ENCODE measurements at regions not wholly inside any gene's neighbourhood (a gene's known extent, or its start where the extent isn't known, plus 50 kb on each side); places are given as distances from the start of the nearest gene placed in this dataset.

DNA sequence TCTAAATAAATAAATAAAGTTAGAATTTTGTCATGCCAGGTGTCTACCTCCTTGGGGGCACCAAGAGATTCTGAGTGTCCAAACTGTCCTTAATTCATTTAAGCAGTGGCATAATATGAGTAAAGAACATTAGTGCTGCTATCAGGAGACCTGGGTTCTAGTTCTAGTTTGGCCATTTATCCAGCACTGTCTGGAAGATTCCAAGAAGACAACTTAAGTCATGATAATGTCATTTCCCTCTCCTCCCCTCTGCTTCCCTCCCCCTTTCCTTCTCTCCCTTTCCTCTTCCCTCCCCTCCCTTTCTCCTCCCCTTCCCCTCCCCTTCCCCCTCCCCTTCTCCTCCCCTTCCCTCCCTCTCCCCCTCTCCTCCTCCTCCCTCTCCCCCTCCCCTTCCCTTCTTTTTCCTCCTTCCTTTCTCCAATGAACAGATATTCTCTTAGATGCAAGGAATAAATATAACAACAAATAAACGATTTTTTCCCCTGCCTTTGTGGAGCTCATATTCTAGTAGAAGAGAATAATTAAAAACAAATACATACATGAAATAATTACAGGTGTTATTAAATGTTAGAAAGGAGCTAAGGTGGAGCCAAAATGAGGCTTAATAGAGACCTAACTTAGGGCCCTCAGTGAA, 90.8 kb downstream of the NMUR2 start:
- TF ChIP-seq CBX8 (IDR thresholded peaks at IDR 0.05) (no peak), HOXA7 (CRISPR knock-in tag; IDR thresholded peaks at IDR 0.05) (no peak), MYC (IDR thresholded peaks at IDR 0.05; ENCODE audit: borderline replicate concordance, low read length) (no peak), CEBPB (IDR thresholded peaks at IDR 0.05) (no peak), JUN (IDR thresholded peaks at IDR 0.05) (no peak), SMC3 (IDR thresholded peaks at IDR 0.05) (no peak), CHD2 (IDR thresholded peaks at IDR 0.05; ENCODE audit: low read length, partially characterized antibody) (no peak), POLR2AphosphoS2 (conservative IDR thresholded peaks at IDR 0.05; ENCODE audit: low read length) (no peak), RCOR1 (IDR thresholded peaks at IDR 0.05; ENCODE audit: low read depth, low read length) (no peak), POLR2A (IDR thresholded peaks at IDR 0.05; ENCODE audit: low read length) (no peak), JUNB (IDR thresholded peaks at IDR 0.05) (no peak), ESRRA (IDR thresholded peaks at IDR 0.05; ENCODE audit: borderline replicate concordance, low read length) (no peak)
- TF ChIP-seq, protein P1, sequence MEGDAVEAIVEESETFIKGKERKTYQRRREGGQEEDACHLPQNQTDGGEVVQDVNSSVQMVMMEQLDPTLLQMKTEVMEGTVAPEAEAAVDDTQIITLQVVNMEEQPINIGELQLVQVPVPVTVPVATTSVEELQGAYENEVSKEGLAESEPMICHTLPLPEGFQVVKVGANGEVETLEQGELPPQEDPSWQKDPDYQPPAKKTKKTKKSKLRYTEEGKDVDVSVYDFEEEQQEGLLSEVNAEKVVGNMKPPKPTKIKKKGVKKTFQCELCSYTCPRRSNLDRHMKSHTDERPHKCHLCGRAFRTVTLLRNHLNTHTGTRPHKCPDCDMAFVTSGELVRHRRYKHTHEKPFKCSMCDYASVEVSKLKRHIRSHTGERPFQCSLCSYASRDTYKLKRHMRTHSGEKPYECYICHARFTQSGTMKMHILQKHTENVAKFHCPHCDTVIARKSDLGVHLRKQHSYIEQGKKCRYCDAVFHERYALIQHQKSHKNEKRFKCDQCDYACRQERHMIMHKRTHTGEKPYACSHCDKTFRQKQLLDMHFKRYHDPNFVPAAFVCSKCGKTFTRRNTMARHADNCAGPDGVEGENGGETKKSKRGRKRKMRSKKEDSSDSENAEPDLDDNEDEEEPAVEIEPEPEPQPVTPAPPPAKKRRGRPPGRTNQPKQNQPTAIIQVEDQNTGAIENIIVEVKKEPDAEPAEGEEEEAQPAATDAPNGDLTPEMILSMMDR (IDR thresholded peaks at IDR 0.05), result no peak
- TF ChIP-seq, protein P2, sequence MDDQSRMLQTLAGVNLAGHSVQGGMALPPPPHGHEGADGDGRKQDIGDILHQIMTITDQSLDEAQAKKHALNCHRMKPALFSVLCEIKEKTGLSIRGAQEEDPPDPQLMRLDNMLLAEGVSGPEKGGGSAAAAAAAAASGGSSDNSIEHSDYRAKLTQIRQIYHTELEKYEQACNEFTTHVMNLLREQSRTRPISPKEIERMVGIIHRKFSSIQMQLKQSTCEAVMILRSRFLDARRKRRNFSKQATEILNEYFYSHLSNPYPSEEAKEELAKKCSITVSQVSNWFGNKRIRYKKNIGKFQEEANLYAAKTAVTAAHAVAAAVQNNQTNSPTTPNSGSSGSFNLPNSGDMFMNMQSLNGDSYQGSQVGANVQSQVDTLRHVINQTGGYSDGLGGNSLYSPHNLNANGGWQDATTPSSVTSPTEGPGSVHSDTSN (IDR thresholded peaks at IDR 0.05), result no peak
